ENCODE measurements at regions not wholly inside any gene's neighbourhood (a gene's known extent, or its start where the extent isn't known, plus 50 kb on each side); places are given as distances from the start of the nearest gene placed in this dataset.

GRCh38 chr13:50340146-50340545, 324.9 kb downstream of the KCNRG start:
- TF ChIP-seq CTCF (IDR thresholded peaks at IDR 0.05) (no peak), POLR2A (IDR thresholded peaks at IDR 0.05) (no peak), POLR2AphosphoS5 (IDR thresholded peaks at IDR 0.05) (no peak)

Data from prostate gland (tissue), 2 donors.